ENCODE measurements at regions not wholly inside any gene's neighbourhood (a gene's known extent, or its start where the extent isn't known, plus 50 kb on each side); places are given as distances from the start of the nearest gene placed in this dataset.
"Not testable (repeated sequence)": the region's sequence is repeated elsewhere in the genome, so short reads cannot be mapped to it uniquely, and the experiment has no call there.

DNA sequence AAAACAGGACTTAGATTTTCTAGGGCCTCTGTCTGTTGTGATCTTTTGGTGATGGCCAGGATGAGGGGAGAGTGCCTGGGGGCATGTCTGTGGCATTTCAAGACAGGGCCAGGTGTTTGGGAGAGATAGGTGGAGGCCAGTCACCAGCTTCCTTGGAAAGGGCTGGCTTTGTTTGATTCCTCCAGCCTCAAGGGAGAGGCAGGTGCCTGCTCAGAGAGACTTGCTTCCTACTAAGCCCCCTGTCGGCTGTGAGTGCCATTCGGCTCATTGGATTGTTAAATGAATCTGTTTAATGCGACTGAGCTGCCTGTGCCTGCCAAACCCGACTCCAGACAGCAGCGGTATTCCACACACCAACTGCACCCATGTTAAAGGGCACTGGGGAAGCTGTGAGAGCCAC is 304.1 kb upstream of the COBL start:
- no peak for DNase-seq (ENCODE audit: low spot score)

DNA sequence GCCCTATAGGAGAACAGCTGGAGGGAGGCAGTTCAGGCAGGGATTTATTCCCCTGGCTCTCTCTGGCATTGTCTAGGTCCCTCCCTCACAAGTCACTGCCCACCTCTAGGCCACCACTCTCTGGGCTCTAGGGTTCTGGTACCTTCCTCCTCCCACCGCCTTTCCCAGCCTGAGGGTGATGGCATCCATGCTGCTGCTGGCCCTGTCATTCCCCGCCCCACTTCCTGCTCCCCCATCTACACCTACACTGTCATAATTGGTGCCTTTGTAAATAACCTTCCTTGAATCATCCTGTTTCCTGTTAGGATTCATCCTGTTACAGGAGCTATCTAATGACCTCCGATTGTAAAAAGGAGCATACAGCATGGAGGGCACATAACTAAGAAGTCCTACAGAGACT is 303.3 kb upstream of the COBL start:
- DNase-seq (ENCODE audit: low spot score), result no peak

DNA sequence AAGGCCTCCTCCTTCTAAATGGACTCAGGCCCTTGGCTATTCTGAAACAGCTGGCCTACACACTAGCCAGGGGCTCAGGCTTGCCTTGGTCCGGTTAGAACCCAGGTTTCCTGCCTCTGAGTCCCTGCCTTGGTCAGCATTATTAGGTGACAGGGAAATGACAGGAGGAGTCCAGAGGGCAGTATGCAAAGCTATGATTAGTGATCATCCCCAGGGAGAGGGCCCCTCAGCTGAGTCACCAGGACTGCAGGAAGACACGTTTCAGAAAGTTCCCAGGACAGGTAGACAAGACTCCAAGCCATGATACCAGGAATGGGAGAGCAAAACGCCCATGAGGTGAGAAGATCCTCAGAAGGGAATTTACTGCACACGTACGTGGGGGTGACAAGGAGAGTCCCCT is 301.1 kb upstream of the COBL start:
- DNase-seq (ENCODE audit: low spot score), result no peak

DNA sequence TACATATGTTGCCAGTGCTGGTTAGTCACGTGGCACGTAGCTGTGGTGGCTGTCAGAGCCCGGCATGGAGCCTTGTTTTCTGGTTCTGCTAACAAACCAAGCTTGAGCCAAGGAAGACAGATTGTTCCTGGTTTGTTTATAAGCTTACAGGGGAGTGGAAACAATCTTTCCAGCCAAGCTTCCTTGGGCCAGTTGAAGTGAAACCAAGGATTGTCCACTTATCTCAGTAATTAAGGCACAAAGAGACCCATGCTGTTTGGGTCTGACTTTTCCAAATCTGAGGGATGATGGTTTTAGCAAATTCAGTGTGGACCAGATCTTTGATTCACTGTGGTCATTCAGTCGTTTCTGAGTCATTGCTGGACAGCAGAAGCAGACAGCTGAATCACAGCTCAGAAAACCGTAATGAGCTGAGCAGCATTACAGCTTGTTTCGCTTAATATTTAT is 297.3 kb upstream of the COBL start:
- no peak for DNase-seq (ENCODE audit: low spot score)

DNA sequence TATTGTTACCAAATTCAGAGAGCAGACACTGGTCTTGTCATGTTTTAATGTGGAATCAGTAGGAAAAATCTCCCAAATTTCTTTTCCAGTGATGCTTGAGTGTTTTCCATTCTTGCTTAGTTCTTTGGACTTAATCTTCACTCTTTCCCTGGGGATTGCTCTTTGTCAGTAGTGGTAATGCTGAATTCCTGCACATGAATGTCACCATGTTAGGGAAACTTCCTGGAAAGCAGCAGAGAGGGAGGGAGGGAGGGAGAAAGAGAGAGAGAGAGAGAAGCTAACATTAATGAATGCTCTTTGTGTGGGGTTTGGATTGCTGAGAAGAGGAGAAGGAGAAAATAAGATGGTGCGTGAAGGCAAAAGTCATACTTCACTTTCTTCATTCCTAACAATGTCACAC is 295.3 kb upstream of the COBL start:
- no peak for DNase-seq (ENCODE audit: low spot score)

DNA sequence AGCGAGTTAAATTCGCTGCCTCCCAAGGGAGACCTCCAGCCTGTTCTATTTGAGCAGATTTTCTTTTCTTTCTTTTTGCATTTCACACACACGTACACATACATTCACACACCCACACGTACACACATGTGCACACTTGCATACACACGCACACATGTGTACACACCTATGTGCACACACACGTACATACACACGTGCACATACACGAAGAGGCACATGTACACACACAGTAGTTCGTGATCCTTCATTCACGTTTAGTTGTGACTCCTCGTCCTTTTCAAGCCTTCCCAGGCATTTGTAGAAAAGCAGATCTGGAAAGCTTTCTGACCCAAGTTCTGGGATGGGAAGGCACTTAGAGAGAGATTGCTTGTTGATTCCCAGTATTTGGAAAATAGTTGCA is 290.8 kb upstream of the COBL start:
- DNase-seq (ENCODE audit: low spot score), result no peak

DNA sequence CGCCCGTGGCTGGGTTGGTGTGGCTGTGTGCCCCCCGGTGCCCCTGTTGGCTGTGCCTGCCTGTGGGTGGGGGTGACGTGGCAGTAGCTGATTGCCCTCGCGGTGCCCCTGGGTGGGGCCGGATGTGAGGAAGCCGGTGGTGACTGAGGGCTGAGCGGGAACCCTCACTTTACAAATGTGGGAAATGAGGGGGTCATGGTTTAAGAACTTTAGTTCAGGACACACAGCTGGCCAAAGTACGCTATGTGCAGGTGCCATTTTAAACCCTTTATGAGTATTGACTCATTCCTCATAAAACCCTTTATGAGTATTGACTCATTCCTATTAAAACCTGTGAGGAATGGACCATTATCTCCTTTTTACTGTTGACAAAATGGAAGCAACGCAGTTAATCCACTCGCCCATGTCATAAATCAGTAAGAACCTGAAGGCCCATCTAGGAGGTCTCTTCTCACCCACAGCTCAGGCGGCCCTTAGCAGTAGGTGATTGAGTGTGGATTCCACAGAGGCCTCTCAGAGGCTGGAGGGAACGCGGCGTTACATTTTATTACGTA is 290.1 kb upstream of the COBL start:
- no peak for DNase-seq (ENCODE audit: low spot score)

DNA sequence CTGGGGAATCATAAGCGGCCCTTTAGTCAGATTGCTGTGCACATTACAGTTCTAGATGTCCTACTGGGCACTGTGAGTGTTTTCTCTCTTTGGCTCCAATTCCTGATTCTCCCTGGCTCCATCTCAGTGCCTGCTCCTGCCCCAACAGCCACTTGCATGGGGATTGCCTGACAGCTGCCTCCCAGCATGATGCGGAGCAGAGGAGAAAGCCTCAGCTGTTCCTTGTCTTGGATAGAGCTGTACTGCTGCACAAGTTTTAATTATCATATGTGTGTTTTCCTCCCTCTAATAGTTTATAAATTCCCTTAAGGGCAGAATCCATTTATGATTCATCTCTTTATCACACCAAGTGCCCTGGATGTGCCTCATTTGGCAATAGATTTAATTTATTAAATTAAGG is 285.8 kb upstream of the COBL start:
- no peak for DNase-seq (ENCODE audit: low spot score)

DNA sequence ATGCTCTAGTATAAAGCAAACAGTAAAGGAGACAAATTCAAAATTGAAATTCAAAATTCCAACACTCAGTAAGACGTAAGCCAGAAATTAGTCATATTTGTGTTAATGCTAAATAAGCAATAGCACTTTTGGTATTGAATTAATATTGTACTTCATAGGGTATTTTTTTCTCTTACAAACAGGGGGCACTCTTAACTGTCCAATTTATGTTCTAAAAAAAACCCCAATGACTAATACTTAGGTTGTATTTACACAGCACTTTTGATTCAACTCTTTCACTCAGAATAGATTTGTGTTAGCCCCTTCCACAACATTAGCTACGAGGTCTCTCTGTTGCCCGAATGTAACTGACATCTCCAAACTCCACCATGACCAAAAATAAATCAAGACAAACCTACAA is 284.9 kb upstream of the COBL start:
- no peak for DNase-seq (ENCODE audit: low spot score)

DNA sequence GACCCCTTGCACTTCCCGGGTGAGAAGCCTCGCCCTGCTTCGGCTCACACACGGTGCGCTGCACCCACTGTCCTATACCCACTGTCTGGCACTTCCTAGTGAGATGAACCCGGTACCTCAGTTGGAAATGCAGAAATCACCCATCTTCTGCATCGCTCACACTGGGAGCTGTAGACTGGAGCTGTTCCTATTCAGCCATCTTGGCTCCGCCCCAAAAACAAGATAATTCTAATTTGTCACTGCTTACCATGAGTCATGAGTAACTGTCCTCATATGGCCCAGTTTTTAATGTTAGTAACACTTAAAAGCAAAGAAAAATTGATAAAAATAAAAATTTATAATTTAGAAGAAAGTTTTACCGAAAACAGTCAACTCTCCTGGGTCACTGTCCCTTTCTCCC is 283.3 kb upstream of the COBL start:
- DNase-seq (ENCODE audit: low spot score), result not testable (repeated sequence)

DNA sequence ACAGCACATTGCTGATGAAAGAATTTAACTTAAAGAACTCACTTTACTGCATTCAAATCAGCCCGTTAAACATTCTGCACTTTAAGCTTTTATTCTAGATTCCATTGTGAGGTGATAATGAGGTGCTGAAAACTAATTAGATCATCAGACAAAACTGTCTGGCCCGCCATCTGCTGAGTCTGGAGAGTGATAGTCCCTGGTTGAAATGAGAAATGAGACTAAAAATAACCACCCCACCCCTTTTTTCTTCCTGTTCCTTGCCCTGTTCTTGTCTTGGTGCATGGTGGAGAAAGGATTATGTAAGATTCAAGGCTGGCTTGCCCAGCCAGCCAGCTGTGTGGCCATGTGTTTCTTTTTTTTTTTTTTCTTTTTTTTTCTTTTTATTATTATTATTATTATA is 277.0 kb upstream of the COBL start:
- DNase-seq (ENCODE audit: low spot score), result no peak

DNA sequence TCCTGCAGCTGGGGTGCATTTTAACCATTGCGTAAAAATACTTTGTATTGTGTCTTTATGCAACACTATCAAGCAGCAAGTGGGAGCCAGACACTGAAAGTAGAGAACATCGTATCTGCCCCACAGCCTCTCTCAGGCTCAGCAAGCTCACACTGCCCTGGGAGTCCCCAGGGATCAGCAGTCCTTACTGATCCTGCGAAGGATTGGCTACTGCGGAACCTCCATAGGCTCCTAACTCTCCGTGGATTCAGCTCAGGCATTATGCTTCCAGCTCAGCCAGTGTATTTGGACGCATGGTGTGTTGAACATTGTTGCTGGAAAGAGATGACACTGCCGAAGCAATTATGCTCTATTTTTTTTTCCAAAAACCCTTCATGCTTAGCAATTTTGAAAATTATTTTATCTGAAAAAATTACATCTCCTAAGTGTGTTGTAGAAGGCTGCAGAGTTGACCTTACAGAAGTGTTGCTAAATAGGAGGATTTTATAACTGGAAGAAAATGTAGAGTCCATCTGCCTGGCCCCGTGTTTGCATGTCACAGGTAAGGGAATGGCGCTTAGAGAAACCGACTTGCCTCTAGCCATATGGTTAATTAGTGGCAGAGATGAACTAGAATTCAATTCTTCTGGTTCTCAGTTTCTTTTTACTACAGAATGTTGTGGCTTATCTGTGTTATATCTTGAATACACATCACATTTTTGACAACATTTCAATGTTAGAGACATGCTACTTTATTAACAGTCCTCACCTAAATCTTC is 276.4 kb upstream of the COBL start:
- no peak for DNase-seq (ENCODE audit: low spot score)

DNA sequence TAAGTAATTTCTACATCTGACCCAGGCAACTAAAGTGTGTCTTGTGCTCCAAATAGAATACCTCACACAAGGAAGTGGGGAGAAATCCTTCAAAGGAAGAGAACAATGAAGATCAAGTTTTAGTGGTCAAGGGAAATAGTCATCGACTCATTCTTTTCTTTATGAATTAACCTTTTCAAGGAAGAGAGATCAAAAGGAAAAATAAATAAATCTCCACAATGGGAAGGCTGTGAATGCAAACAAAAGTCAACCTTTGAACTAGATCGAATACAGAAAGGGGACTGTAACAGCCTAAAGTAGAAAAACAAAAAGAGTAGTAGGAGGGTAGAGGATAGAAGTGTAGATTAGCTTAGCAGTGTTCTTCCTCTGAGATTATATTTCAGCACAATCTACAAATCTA is 274.6 kb upstream of the COBL start:
- no peak for DNase-seq (ENCODE audit: low spot score)

DNA sequence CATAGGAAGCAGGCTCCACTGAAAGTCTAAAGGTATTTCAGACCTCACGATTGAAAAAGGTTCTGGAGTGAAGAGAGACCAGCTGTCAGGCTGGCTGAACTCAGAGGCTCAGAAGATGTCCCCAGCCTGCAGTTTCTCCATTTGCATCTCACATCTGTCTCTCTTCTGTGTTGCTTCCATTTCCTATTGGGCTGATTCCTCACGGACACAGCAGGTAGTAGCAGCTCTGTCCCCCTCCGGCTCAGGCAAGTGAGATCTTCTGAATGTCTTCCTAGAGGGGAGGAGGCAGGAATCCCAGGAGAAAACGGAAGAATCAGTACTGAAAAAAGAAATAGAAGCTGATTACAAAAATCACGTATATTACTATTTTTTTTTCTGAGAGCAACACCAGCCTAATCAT is 274.1 kb upstream of the COBL start:
- no peak for DNase-seq (ENCODE audit: low spot score)

DNA sequence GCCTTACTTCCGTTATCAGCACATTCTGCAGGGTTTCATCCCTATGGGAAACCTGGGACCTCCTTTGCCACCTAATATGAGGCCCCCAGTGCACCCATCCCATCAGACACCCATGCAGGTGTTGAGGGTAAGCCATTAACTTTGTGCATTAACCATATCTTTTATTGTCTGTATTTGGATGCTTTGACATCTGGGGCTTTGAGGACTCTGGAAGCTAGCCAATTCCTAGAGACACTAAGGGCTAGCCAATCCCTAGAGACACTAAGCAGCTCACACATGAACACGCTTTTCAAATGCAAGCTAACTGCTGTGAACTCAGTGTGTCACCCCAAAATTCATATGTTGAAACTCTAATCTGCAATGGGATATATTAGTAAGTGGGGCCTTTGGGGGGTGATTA is 272.5 kb upstream of the COBL start:
- no peak for DNase-seq (ENCODE audit: low spot score)

DNA sequence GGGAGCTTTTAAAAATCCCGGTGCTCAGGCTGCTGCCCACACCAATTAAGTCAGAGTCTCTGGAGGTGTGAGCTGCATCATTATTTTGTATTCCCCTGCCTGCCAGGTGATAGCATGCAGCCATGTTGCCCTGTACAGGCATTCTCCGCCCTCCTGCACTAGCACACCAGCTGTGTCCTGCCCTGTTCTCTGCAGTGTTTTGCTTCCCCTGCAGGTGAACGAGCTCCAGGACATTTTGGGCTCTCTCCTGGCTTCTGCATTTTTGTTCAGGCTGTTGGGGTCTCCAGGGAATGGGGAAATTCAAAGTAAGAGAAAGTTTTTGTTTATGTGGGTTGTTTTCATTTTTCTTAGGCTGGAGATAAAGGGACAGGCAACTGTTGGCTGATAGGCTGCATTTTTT is 271.0 kb upstream of the COBL start:
- DNase-seq (ENCODE audit: low spot score), result no peak

DNA sequence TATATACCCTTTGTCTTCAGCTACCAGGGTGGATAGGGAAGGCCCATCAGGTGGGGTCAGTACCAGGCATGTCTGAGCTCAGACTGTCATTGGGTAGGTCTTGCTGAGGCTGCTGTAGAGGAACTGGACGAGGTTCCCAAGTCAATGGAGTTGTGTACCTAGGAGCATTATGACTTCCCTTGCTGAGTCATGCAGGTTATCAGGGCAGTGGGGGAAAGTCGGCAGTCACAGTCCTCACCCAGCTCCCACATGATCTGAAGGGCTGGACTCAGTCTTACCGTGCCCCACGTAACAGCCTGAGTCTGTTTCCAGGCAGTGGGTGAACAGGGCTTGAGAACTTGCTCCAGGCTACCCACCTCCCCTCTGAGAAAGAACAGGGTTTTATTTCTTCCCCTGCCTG is 260.8 kb upstream of the COBL start:
- DNase-seq (ENCODE audit: low spot score), result no peak

DNA sequence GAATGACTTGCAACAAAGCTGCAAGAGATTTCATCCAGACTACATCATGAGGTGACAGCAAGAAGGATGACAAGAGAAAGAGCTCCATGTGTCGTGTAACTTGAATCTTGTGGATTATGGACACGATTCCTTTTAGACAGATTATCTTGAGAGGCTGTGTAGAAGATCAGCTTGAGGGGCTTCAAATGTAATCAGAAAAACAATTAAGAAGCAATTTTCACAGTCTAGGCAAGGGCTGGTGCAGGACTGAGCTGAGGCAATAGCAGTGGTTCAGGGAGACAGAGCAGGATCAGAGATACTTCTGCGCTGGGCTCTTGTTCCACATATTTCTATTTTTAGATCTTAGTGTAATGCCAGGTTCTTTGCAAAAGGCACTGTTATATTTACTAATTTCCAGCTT is 253.0 kb upstream of the COBL start:
- no peak for DNase-seq (ENCODE audit: low spot score)

DNA sequence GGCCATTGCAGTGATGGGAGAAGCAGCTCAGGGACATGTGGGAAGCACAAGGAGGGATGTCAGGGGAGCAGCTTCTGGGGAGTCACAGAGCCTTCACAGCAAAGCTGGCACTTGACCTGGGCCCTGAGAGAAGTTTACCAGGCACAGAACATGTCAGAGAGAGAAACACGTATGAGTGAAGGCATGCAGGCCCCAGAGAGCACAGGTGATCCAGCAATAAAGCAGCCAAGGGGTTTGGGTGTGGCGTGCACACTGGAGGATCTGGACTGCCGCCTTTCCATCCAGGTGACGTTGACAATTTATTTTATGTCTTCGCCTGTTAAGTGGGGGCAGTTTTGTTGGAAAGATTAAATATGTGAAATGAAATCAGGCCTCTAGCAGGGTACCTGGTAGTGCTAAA is 252.6 kb upstream of the COBL start:
- no peak for DNase-seq (ENCODE audit: low spot score)

DNA sequence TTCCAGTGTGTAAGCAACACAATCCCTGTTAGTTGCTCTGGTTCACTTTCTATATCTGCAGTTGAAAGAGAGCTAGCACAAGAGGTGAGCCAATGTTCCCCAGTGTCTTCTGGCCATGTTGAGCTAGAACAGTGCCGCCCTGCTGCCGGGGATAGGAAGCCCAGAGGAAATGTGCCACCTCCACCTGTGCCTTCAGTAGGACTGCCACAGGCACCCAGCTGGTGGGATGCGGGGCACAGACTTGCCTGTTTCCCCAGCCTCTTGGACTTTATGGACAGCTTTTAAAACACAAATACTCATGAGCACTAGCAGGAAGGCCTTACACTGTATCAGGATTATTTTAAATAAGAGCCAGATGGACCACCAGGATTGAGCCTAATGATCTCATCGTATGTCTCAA is 234.5 kb upstream of the COBL start:
- DNase-seq (ENCODE audit: low spot score), result no peak

DNA sequence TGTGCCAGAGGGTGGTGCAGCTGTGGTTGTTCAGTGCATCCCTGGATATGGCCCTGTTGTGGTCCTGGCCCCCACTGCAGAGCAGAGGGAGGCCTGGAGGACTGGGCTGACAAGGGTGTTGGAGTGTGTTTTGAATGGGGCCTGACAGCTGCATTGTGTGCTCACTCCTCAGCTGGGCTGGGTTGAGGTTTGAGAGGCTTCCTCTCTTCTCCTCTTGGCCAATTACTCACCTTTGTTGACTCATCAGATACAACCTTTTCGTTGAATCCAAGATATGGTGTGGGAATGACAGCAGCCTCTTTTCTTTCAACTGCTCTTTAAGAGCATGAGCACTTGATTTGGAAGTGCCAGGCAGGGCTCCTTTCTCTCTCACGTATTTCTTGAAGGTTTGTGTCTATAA is 228.5 kb upstream of the COBL start:
- DNase-seq (ENCODE audit: low spot score), result no peak

DNA sequence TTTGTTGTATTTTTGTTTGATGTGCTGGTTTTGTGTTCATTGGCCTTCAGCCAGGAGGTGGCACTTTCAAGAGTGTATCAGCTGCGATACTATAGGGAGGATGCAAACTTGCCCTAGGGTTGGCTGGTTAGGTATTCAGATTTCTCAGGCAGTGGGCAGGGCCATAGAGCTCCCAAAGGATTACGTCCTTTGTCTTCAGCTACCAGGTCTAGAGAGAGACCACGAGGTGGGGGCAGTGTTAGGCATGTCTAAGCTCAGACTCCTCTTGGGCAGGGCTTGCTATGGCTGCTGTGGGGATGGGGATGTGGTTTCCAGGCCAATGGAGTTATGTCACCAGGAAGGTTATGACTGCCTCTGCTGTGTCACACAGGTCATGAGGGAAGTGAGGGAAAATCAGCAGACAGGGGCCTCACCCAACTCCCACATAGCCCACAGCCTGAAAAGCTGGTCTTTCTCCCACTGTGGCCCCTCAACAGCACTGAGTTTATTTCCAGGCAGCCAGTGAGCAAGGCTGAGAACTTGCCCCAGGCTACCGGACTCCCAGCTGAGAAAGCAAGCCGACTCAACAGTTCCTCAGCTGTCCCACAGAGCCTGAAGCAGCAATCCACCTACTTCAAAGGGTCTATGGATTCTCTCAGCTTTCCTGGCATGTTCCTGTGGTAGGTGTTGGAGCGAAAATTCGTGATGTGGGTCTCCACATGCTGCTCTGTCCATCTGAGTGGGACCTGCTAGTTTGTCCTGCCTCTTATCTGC is 227.4 kb upstream of the COBL start:
- no peak for DNase-seq (ENCODE audit: low spot score)

DNA sequence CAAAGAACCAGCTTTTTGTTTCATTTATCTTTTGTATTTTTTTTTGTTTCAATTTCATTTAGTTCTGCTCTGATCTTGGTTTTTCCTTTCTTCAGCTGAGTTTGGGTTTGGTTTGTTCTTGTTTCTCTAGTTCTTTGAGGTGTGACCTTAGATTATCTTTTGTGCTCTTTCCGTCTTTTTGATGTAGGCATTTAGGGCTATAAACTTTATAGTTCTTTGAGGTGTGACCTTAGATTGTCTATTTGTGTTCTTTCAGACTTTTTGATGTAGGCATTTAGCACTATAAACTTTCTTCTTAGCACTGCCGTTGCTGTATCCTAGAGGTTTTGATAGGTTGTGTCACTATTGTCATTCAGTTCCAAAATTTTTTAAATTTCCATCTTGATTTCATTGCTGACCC is 224.3 kb upstream of the COBL start:
- not testable (repeated sequence) for DNase-seq (ENCODE audit: low spot score)

DNA sequence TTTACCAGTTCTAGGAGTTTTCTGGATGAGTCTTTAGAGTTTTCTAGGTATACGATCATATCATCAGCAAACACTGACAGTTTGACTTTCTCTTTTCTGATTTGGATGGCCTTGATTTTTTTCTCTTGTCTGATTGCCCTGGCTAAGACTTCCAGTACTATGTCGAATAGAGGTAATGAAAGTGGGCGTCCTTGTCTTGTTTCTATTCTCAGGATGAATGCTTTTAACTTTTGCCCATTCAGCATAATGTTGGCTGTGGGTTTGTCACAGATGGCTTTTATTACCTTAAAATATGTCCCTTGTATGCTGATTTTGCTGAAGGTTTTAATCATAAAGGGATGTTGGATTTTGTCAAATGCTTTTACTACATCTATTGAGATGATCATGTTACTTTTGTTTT is 223.2 kb upstream of the COBL start:
- DNase-seq (ENCODE audit: low spot score), result no peak

Measured in CD4-positive, alpha-beta T cell treated with Interleukin-15 for 4 hours (primary cell).